HG03103 (cell line): ENCODE measurements at regions not wholly inside any gene's neighbourhood (a gene's known extent, or its start where the extent isn't known, plus 50 kb on each side); places are given as distances from the start of the nearest gene placed in this dataset.

Experiments used
- ATAC-seq: cut with Tn5 transposase; IDR thresholded peaks from one replicate; pipeline ENCODE4 v1.9.1; 2021; ENCODE audit warnings: low read depth; ENCODE audit not compliant: unreplicated experiment

- no peak for ATAC-seq
These were observed 58.4 kb downstream of the SLC25A47 start for GRCh38 chr14:100381395-100382105.

DNA sequence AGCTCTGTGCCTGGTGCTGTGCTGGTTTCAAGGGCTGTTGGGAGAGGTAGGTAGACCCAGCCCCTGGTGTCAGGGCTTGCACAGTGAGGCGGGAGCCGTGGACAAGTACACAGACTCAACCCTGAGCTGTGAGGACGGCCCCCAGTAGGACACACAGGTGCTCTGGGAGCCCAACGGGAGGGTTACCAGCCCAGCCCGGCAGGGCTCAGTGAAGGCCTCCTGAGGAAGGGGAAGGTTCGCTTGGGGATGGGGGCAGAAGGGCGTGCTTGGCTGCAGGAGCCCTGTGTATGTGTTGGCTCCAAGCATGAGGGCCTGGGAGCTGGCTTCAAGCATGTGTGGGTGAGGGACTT, 58.9 kb downstream of the SLC25A47 start:
- no peak for ATAC-seq

GRCh38 chr14:100383727-100384158, 60.6 kb downstream of the SLC25A47 start:
- peak; percentile 86 for ATAC-seq

GRCh38 chr14:100384277-100384676, 61.1 kb downstream of the SLC25A47 start:
- no peak for ATAC-seq

DNA sequence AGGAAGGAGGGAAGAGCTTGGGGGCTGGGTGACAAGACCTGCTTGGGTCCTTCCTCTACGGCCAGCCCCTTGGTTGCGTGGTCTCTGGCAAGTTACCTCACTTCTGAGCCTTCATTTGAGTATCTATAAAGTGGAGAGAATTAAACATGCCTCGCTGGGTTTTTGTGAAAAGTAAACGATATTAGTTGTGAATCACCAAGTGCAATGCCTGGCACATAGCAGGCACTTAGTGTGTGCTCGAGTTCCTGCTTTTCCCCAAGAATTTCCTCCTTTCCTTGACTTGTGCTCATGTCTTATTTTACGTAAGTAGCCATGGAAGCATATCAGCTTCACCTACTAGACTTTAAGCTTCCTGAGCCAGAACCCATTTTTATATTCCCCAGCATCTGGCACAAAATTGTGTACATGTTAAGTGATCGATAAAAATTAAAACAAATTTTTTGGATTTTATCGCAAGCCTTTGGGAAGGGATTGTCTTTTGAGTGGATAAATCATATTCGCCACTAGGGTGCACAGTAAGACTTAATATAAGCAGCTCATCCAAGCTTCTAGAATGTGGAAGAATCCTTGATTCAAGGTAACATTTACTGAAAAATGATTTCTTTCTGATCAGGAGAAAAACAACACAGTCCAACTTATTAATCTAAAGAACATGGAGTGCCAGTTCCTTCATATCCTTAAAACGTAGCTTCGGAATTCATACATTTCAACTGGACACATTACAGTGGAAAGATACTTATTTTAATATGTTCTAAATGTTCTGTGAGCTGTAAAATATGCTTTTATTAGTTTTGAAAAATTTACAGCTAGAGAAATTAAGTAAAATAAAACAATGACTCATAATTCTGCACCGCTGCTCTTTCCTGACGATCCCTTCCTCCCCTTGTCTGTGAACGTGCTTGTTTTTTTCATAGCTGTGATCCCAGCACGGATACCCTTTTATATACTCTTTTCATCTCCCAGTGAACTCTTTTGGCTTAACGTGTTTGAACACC, 62.0 kb downstream of the SLC25A47 start:
- no peak for ATAC-seq

DNA sequence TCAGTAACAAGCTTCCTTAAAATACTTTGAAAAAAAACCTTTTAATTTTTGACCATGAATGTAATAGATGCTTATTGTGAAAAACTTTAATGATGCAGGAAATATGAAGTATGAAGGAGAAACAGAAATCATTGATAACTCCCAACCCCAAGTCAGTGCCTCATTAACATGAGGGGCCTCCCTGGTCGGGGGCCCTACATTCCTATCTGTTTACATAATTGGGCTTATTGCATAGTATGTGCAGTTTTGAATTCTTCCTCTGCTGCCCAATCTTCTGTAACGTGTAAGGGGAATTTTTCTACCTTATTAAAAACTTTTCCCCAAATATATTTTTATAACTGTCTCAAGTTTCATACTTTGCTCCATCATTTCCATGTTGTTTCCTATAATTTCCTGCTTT, 63.0 kb downstream of the SLC25A47 start:
- ATAC-seq = no peak

DNA sequence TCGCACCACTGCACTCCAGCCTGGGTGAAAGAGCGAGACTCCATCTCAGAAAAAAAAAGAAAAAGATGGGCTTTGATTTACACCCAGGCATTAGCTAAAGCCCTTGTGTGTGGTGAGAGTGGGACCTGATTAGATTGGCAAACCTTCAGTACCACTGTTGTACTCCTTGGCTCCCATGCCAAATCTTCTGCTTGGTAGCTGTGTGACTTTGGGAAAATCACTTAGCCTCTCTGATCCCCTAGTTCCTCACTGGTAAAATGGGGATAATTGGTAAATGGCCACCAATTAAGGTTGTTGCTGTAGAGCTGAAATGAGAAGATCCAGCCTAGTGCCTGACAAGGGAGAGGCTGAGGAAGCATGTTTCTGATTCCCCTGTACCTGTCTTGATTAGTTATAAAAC, 63.7 kb downstream of the SLC25A47 start:
- no peak for ATAC-seq

DNA sequence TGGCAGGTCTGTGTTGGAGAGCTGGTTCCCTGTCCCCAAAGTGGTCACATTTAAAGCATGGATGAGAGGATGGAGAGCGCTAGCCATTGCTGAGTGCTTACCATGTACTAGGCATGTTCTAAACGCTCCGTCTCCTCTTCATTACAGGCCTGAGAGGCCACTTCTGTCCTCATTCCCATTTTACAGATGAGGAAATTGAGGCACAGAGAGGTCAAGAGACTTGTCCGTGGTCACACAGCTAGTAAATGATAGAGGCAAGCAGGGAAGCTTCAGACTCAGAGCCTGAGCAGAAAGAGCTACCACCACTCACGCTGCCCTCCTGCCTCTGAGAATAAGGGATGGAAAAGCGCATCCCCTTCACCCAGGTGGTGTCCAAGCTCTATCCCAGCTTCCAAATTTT, 64.3 kb downstream of the SLC25A47 start:
- ATAC-seq = no peak

- no peak for ATAC-seq
These were observed 65.2 kb downstream of the SLC25A47 start for GRCh38 chr14:100388103-100389054.

DNA sequence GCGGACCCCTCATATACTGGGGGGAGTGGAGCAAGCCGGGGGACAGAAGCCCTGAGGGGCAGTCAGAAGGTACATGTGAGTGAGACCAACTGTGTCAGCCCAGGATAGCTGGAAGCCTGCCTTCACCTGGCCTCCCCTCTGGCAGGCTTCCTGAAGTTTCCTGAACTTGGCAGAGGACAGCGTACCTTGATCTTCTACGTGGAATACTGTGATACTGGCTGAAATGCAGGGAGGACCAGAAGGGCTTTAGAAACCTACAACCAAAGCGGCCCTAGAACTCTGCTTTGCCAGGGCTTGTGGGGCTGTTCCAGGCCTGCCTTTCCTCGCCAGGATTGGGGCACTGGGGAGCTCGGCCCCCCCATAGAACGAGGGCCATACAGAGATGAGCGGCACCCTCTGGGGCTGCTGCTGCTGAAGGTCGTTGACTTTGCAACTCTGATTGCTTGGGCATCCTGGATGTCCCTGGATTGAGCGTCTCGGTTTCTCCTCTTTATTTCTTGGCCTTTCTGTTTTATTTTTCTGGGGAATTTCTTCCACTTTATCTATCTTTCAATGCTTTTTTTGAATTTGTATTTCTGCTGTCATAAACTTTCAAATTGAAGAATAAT, 66.5 kb downstream of the SLC25A47 start:
- no peak for ATAC-seq

- ATAC-seq = no peak
These were observed 68.0 kb downstream of the SLC25A47 start for GRCh38 chr14:100391173-100391572.

DNA sequence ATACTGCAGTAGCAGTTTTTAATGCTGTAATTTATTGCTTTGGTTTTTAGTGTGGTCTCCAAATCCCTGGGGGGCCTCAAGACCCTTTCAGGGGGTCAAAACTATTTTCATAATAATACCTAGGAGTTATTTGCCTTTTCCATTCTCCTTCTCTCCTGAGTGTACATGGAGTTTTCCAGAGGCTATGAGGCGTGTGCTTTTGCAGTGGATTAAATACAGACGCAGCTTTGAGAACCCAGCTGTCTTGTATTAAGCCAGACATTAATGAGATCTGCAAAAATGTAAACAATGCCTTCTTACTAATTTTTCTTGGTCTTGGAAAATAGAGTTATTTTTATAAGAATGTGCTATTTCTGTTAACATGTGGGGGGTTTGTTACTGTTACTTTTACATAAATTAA, 68.6 kb downstream of the SLC25A47 start:
- no peak for ATAC-seq

DNA sequence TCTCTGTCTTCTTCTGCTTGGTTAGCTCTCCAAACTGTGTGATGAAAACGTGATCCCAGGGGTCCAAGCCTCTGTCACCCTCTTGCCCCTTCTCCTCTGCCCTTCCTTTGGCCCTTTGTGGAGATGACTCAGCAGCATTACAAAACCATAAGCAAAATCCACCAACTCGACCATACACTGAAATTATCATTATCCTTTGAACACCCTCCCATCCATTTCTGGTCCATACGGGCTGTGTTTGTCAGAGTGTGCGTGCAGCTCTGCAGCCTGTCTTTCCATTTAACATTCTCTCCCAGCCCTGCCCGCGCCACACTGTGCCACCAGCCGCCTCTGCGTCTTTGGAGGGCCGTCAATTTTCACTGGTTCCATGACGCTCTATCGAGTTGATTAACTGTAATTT, 69.2 kb downstream of the SLC25A47 start:
- ATAC-seq = no peak

DNA sequence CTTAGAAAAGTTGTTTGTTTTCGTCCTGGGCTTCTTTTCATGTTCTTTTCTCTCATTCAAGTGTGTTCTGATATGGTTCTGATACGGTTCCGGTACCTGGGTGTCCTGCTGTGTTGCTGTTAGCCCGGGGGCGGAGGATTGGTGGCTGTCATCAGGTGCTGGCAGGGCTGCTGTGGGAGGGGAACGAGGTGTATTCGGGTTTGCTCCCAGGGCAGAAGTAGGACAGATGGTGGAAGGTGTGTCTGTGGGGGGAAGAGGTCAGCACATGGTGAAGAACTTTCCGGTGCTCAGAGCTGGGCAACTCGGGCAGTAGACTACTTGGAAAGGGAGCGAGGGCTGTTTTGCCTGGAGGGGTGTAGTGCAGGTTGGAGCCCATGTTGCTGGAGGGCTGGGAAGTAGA, 70.2 kb downstream of the SLC25A47 start:
- ATAC-seq = no peak

- no peak for ATAC-seq
These were observed 71.0 kb downstream of the SLC25A47 start for GRCh38 chr14:100393906-100394732.

GRCh38 chr14:100394886-100395672, 71.9 kb downstream of the SLC25A47 start:
- no peak for ATAC-seq

- ATAC-seq = no peak
These were observed 73.2 kb downstream of the SLC25A47 start for GRCh38 chr14:100396266-100396795.

DNA sequence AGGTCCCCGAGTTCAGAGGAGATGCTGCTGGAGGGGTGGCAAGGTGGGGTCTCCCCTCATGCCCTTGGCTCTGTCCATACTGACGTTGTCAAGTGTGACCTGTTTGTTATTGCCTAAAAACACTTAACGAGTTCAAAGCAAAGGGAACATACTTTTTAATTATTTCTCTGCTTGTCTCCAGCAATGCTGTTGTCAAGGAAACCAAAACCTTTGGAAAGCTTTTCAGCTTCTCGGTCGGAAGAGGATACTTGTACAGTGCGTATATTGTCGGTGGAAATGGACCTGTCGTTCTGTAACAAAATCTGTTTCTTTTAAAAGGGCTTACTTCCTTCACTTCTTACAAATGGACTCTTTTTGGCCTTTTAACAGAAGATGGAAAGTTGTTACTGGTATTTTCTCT, 73.9 kb downstream of the SLC25A47 start:
- ATAC-seq = no peak
